ENCODE measurements at regions not wholly inside any gene's neighbourhood (a gene's known extent, or its start where the extent isn't known, plus 50 kb on each side); places are given as distances from the start of the nearest gene placed in this dataset.

- TF ChIP-seq CTCF (IDR thresholded peaks at IDR 0.05; ENCODE audit: insufficient read depth, low read length, poor library complexity, severe bottlenecking) (no peak), EZH2phosphoT487 (conservative IDR thresholded peaks at IDR 0.05; ENCODE audit: low read length) (no peak)
Measured at GRCh38 chr6:126667071-126667470, 327.2 kb downstream of the CENPW start.
